Transverse colon (tissue), 3 donors: ENCODE measurements at regions not wholly inside any gene's neighbourhood (a gene's known extent, or its start where the extent isn't known, plus 50 kb on each side); places are given as distances from the start of the nearest gene placed in this dataset.

Source experiments
- EP300 ChIP-seq: sonication (generic); formaldehyde crosslinking; IDR thresholded peaks from one replicate; pipeline ENCODE4 v1.6.1; 2017; ENCODE audit warnings: antibody characterized with exemption, low read depth
- TF ChIP-seq, protein P1 (sequence below), 5 experiments: fragments of 200-600 bp in 3 of 5; fragments of 450-650 bp in 2 of 5; sonication (generic) in 3 of 5; IDR thresholded peaks; 1 replicate in 2 of 5; 2 replicates in 3 of 5; pipeline ENCODE4 v1.5.1; 2016 to 2017; ENCODE audit warnings: antibody characterized with exemption in 5 of 5, inconsistent platforms in 3 of 5, mild to moderate bottlenecking in 2 of 5, moderate library complexity in 1 of 5

DNA sequence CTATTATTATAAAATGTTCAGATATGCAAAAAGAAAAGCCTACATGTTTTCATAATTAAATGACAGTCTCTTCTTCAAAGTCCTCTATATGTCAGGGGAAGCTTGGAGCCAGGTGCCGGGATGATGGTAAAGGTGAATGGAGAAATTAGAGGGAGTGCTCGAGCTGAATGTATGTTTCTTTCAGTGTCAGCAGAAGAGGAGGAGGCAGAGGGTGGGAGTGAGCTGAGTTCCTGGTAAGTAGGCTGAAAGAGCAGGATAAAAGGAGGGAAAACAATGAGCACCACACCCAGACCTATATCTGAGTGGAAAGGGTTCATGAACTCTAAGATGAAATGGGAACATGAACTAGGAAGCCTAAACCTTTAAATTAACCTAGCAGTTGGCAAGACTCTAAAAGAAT lies 307.6 kb upstream of the NBEA start:
- TF ChIP-seq, protein P1, sequence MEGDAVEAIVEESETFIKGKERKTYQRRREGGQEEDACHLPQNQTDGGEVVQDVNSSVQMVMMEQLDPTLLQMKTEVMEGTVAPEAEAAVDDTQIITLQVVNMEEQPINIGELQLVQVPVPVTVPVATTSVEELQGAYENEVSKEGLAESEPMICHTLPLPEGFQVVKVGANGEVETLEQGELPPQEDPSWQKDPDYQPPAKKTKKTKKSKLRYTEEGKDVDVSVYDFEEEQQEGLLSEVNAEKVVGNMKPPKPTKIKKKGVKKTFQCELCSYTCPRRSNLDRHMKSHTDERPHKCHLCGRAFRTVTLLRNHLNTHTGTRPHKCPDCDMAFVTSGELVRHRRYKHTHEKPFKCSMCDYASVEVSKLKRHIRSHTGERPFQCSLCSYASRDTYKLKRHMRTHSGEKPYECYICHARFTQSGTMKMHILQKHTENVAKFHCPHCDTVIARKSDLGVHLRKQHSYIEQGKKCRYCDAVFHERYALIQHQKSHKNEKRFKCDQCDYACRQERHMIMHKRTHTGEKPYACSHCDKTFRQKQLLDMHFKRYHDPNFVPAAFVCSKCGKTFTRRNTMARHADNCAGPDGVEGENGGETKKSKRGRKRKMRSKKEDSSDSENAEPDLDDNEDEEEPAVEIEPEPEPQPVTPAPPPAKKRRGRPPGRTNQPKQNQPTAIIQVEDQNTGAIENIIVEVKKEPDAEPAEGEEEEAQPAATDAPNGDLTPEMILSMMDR (IDR thresholded peaks at IDR 0.05): no peak
- TF ChIP-seq EP300: no peak
